Suprapubic skin (tissue), 4 donors: ENCODE measurements at regions not wholly inside any gene's neighbourhood (a gene's known extent, or its start where the extent isn't known, plus 50 kb on each side); places are given as distances from the start of the nearest gene placed in this dataset.

ENCODE experiments used
- EP300 ChIP-seq: sonication (generic); formaldehyde crosslinking; IDR thresholded peaks from one replicate; pipeline ENCODE4 v1.6.1; 2017; ENCODE audit warnings: antibody characterized with exemption
- POLR2AphosphoS5 ChIP-seq, 3 donors: sonication (generic); formaldehyde crosslinking; IDR thresholded peaks; one replicate each; pipeline ENCODE4 v1.6.1; 2017; ENCODE audit warnings: antibody characterized with exemption in 3 of 3
- TF ChIP-seq, protein P1 (sequence below), 2 donors: fragments of 200-600 bp in 1 of 2; fragments of 450-650 bp in 1 of 2; sonication (generic) in 1 of 2; IDR thresholded peaks; one replicate each; pipeline ENCODE4 v1.5.1; 2016 to 2019; ENCODE audit warnings: antibody characterized with exemption in 2 of 2, mild to moderate bottlenecking in 1 of 2, moderate library complexity in 1 of 2

DNA sequence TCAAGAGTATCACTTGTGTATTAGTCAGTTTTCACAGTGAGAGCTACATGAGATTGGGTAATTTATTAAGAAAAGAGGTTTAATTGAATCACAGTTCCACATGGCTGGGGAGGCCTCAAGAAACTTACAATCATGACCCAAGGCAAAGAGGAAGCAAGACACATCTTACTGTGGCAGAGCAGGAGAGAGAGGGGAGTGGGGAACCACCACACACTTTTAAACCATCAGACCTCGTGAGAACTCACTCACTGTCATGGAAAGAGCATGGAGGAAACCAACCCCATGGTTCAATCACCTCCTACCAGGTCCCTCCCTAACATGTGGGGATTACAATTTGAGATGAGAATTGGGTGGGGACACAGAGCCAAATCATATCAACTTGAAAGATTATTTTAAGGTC, 522.9 kb downstream of the FLRT2 start:
- TF ChIP-seq, protein P1, sequence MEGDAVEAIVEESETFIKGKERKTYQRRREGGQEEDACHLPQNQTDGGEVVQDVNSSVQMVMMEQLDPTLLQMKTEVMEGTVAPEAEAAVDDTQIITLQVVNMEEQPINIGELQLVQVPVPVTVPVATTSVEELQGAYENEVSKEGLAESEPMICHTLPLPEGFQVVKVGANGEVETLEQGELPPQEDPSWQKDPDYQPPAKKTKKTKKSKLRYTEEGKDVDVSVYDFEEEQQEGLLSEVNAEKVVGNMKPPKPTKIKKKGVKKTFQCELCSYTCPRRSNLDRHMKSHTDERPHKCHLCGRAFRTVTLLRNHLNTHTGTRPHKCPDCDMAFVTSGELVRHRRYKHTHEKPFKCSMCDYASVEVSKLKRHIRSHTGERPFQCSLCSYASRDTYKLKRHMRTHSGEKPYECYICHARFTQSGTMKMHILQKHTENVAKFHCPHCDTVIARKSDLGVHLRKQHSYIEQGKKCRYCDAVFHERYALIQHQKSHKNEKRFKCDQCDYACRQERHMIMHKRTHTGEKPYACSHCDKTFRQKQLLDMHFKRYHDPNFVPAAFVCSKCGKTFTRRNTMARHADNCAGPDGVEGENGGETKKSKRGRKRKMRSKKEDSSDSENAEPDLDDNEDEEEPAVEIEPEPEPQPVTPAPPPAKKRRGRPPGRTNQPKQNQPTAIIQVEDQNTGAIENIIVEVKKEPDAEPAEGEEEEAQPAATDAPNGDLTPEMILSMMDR (IDR thresholded peaks at IDR 0.05): no peak
- TF ChIP-seq POLR2AphosphoS5 (IDR thresholded peaks at IDR 0.05): no peak
- TF ChIP-seq EP300: no peak
